Activated T-helper 2 cell treated with anti-CD3 and anti-CD28 coated beads, Interferon-gamma antibody, Interleukin-2, Interleukin-4, amounts not matched to agents 10 μg/mL and 5 μg/mL and 100 μg/mL, durations not matched to agents 14 hours and 24 hours and 36 hours (primary cell): ENCODE measurements at regions not wholly inside any gene's neighbourhood (a gene's known extent, or its start where the extent isn't known, plus 50 kb on each side); places are given as distances from the start of the nearest gene placed in this dataset.
"Not testable (repeated sequence)": the region's sequence is repeated elsewhere in the genome, so short reads cannot be mapped to it uniquely, and the experiment has no call there.

ENCODE experiments used
- DNase-seq: peaks from one replicate; pipeline ENCODE4 v3.0.0; 2021; ENCODE audit warnings: low spot score
- H3K27ac Mint-ChIP-seq: one replicate; pipeline ENCODE4 v1.8.0; 2021; ENCODE audit warnings: mixed read lengths
- H3K27me3 Mint-ChIP-seq: one replicate; pipeline ENCODE4 v1.8.0; 2021; ENCODE audit warnings: low read depth, mixed read lengths
- H3K36me3 Mint-ChIP-seq: one replicate; pipeline ENCODE4 v1.8.0; 2021; ENCODE audit warnings: low read depth, mixed read lengths
- H3K4me1 Mint-ChIP-seq: one replicate; pipeline ENCODE4 v1.8.0; 2021; ENCODE audit warnings: low read depth, mixed read lengths
- H3K4me3 Mint-ChIP-seq: one replicate; pipeline ENCODE4 v1.8.0; 2021; ENCODE audit warnings: low read depth, mild to moderate bottlenecking, moderate library complexity, mixed read lengths
- H3K9me3 Mint-ChIP-seq: one replicate; pipeline ENCODE4 v1.8.0; 2021; ENCODE audit warnings: mixed read lengths
- intact Hi-C: fragments of 100-400 bp; cut with micrococcal nuclease; formaldehyde crosslinking; loops from one replicate; pipeline ENCODE4 v1.15.1; 2023

DNA sequence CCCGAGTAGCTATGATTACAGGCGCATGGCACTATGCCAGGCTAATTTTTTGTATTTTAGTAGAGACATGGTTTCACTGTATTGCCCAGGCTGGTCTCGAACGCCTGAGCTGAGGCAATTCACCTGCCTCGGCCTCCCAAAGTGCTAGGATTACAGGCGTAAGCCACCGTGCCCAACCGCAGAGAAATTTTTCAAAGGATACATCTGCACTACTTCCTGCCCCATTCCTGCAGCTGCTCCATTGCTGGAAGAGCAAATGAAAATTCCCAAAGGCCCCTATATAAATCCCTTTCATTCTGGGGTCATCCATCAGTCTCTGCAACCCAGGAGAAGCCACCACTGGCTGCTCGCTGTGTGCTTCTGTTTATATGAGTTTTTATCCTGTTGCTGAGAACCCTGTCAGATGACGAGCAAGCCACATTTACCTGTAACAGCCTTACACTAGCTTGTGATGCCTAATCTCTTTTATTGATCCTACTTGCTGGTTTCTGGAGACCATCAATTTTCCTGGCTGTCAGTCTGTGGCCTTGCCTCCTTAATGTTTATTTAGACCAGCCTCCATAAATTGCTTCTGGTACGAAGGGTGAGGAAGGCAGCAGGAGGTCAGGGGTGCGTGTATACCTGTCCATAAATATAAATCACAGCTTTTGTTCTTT is 925.3 kb downstream of the TLE4 start:
- Mint-ChIP-seq H3K4me3 (no peak overlapping the region), H3K4me1 (no peaks in the 10 kb centered on the region), H3K27me3 (no peaks in the 10 kb centered on the region), H3K27ac (no peak overlapping the region), H3K36me3 (no peaks in the 10 kb centered on the region), H3K9me3 (peaks cover 10% of the 10 kb centered on the region)
- no peak for DNase-seq
- intact Hi-C loops = no loop called here

DNA sequence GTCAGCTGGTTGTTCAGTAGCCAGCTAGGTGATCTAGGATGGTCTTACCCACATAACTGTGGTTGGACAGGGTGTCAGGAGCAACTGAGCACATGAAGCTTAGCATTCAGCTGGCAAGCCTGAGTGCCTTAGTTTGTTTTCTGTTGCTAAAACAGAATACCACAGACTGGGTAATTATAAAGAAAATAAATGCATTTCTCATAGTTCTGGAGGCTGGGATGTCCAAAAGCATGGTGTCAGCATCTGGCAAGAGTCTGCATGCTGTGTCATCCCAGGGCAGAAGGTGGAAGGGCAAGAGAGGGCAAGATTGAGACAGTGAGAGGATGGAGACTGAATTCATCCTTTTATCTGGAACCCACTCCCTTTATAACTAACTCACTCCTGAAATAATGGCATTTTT is 921.5 kb downstream of the TLE4 start:
- Mint-ChIP-seq H3K27ac (no peak overlapping the region), H3K4me3 (no peak overlapping the region)

DNA sequence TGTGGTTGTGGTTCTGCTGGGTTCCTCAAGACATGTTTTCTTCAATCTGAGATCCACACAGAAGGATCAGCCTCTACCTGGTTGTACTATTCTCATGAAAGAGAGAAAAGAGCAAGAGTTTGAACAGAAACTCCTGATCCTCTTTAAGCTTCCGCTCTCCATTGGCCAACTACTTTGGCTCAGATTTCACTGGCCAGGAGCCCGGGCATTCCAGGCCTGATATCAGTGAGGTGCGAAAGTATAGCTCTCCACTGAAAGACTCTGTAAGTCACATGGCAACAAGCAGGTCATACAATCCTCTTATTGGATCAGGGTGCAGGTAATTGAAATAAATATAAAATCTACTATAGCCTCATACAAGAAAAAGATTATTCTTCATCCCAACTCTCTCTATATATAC is 920.5 kb downstream of the TLE4 start:
- no peak overlapping the region for H3K4me3 Mint-ChIP-seq
- intact Hi-C loops = no loop called here
- no peak overlapping the region for H3K27ac Mint-ChIP-seq
- no peaks in the 10 kb centered on the region for H3K27me3 Mint-ChIP-seq
- no peaks in the 10 kb centered on the region for H3K36me3 Mint-ChIP-seq
- H3K4me1 Mint-ChIP-seq = no peaks in the 10 kb centered on the region
- peaks cover 6% of the 10 kb centered on the region for H3K9me3 Mint-ChIP-seq
- DNase-seq = no peak

More for the DNA sequence above, 921.5 kb downstream of the TLE4 start:
- Mint-ChIP-seq H3K36me3 (no peaks in the 10 kb centered on the region), H3K27me3 (no peaks in the 10 kb centered on the region), H3K4me1 (no peaks in the 10 kb centered on the region), H3K9me3 (peaks cover 6% of the 10 kb centered on the region)
- no peak for DNase-seq
- intact Hi-C loops = no loop called here

DNA sequence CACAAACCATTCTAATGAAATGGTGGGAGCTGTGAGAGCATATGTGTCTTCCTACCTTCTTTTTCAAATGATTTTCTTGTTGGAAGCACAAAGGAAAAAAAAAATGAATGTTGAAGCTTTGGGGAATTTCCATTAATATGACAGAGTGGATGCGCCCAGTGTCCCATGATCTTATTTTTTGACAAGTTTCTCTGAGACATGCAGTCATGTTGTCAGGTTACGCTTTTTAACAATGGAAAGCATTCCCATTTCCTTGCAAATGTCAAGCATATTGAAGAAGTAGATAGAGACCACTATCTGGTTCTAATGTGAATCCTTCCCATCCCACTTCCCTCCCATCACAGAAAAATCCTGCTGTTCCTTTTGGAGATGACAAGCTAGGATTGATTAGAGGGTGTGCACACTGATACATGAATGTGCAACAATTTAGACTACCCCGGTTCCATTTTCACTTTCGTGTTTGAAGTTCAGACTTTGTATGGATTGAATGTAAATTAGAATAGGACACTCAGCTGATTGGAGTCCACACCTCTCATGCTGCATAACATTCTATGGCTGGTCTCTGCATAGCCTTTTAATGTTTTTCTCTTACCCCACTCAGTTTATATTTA is 919.4 kb downstream of the TLE4 start:
- H3K27ac Mint-ChIP-seq = no peak overlapping the region
- no peaks in the 10 kb centered on the region for H3K4me1 Mint-ChIP-seq
- H3K4me3 Mint-ChIP-seq = no peak overlapping the region
- H3K36me3 Mint-ChIP-seq = no peaks in the 10 kb centered on the region
- intact Hi-C loops = no loop called here
- no peaks in the 10 kb centered on the region for H3K27me3 Mint-ChIP-seq
- peaks cover 2% of the 10 kb centered on the region for H3K9me3 Mint-ChIP-seq
- no peak for DNase-seq

DNA sequence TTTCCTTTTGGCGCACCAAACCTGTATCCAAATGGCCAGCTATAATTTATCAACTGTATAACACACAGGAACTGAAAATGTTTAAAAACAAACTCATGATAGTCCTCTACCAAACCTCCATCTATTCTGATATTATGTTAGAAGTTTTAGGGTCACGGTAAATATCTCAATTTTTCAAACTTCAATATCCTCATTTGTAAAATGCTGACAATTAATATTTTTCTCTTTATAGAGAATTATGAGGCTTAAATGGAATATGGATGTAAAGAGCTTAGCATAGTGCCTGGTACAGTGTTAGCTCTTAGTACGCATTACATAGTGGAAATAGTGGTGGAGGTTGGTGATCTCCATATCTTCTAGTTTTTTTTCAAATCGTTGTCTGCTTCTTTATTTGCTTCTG is 917.6 kb downstream of the TLE4 start:
- Mint-ChIP-seq H3K27ac (no peak overlapping the region), H3K9me3 (peaks cover 3% of the 10 kb centered on the region), H3K27me3 (no peaks in the 10 kb centered on the region), H3K4me3 (no peak overlapping the region), H3K4me1 (no peaks in the 10 kb centered on the region), H3K36me3 (no peaks in the 10 kb centered on the region)
- no peak for DNase-seq
- intact Hi-C loops = no loop called here

DNA sequence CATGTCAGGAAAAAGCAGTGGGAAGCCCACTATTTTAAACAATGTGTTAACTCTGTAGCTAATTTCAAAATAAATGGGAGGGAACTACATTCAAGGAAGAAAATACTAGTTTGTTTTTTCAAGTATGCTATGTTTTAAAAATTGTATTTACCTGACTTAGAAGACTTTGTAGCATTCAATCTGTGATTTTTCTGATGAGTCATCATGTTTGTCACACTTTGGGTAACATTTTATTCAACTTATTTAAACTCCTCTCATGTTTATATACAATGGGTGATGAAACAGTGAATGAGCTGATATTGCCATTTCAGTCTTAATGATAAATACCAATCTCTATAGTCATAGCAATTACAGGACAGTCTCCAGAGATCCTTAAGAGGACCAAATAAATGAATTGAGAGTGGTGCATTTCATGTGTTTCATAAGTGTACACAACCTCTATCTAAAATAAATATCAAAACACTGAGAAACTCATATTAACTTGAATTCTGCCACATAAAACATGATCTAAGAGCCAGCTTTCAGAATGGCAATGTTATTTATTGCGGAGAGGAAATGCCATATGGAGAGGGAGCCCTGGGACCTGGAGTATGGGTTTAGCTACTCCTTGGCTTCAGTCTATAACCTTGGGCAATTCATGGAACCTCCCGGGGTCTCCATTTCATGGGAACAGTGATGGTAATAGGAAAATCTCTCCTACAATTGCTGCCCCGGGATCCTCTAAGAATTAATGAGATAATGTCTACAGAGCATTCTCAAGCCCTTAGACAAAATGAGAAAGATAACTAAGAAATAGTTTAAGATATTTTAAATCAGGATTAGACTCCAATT is 913.9 kb downstream of the TLE4 start:
- Mint-ChIP-seq H3K4me3 (no peak overlapping the region), H3K9me3 (peaks cover 25% of the 10 kb centered on the region), H3K36me3 (no peaks in the 10 kb centered on the region), H3K27me3 (no peaks in the 10 kb centered on the region), H3K27ac (no peak overlapping the region), H3K4me1 (no peaks in the 10 kb centered on the region)
- intact Hi-C loops = no loop called here
- no peak for DNase-seq

DNA sequence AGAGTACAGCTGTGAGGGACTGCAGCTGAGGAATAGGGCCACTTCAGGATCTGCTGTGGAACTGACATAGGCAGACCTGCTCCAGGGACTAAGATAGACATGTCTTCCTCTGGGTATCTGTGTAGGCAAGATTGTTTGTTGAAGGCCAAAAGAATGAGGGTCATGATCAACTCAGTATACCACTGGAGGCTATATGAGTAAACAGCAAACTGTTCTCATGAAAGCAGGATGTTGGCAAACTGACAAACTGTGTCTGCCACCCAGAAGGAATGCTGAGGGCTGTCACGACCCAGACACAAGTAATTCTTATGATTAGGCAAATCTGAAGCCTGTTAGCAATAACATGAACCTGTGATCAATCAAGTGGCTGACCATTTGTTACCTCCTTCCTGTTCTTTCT is 910.5 kb downstream of the TLE4 start:
- peaks cover 36% of the 10 kb centered on the region for H3K9me3 Mint-ChIP-seq
- H3K4me1 Mint-ChIP-seq, H3K36me3 Mint-ChIP-seq, H3K27me3 Mint-ChIP-seq, DNase-seq, intact Hi-C loops, H3K27ac Mint-ChIP-seq, H3K4me3 Mint-ChIP-seq: not testable (repeated sequence)

DNA sequence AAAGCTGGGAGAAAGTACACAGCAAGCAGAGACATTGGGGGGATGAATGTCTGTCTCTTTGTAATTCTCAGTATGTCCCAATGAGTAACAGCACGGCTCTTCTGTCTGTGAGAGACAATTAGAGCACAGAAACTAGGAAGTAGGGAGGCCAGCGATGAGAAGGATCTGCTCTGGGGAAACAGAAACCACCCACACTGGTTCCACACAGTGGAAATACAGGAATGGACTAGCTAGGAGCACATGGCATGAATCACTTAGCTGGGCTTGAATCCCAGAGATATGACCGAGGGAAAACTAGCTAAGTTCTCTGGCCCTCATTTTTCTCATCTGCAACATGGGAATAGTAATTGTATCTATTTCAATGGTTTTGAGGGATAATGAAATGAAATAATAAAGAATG is 895.9 kb downstream of the TLE4 start:
- H3K9me3 Mint-ChIP-seq = peaks cover 29% of the 10 kb centered on the region
- DNase-seq = no peak

DNA sequence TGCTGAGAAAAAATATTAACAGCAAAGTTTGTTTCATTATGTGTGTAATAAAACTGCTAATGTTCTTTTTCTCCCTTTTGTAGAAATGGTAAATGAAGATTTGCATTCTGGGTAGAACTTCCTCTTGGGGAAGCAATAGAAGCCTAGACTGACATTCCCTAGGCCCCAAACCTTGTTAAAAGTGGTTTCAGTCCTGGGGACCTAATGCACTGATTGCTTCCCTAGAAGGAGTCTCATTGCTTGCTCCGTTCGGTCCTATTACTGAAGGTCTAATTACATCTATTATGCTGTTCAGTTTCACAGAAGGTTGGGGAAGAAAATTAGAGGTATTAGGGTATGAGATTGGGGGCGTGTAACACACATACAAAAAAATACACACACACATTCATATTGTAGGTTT is 893.8 kb downstream of the TLE4 start:
- Mint-ChIP-seq H3K4me3 (no peak overlapping the region), H3K4me1 (no peaks in the 10 kb centered on the region), H3K9me3 (peaks cover 36% of the 10 kb centered on the region), H3K27ac (no peak overlapping the region), H3K36me3 (no peaks in the 10 kb centered on the region), H3K27me3 (no peaks in the 10 kb centered on the region)
- DNase-seq = no peak
- intact Hi-C loops = no loop called here

More for the DNA sequence above, 895.9 kb downstream of the TLE4 start:
- intact Hi-C loops = no loop called here
- Mint-ChIP-seq H3K4me1 (no peaks in the 10 kb centered on the region), H3K4me3 (no peak overlapping the region), H3K36me3 (no peaks in the 10 kb centered on the region), H3K27ac (no peak overlapping the region), H3K27me3 (no peaks in the 10 kb centered on the region)

DNA sequence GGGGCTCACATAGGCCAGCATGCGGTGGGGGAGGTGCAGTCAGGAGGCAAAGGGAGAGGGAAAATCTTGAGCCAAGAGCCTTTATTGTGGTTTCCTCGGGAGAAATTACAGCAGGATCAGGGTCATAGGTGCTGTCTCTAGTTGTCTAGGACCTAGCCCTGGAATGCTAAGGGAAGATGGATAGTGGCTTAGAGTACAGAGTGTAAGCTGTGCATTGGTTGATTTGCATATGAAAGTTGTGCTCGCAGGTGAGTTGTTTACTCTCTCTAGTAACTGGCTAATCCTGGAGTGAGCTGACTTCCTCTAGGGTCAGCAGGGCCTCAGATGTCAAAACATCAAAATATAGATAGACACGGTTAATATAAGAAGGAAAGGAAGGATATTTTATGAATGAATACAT is 877.7 kb downstream of the TLE4 start:
- H3K9me3 Mint-ChIP-seq = peaks cover 39% of the 10 kb centered on the region
- H3K36me3 Mint-ChIP-seq = no peaks in the 10 kb centered on the region
- no peaks in the 10 kb centered on the region for H3K27me3 Mint-ChIP-seq
- no peak overlapping the region for H3K27ac Mint-ChIP-seq
- intact Hi-C loops = no loop called here
- no peaks in the 10 kb centered on the region for H3K4me1 Mint-ChIP-seq
- H3K4me3 Mint-ChIP-seq = no peak overlapping the region
- no peak for DNase-seq

DNA sequence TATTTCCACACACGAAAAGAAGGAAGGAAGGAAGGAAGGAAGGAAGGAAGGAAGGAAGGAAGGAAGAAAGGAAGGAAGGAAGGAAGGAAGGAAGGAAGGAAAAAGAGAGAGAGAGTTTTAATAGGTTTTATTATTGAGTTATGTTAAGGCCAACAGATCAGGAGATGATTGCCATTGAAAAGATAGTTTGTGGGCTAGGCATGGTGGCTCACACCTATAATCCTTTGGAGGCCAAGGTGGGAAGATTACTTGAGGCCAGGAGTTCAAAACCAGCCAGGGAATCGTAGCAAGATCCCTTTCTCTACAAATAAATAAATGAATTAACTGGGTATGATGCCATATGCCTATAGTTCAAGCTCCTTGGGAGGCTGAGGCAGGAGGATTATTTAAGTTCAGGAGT is 877.2 kb downstream of the TLE4 start:
- Mint-ChIP-seq H3K36me3 (no peaks in the 10 kb centered on the region), H3K27me3 (no peaks in the 10 kb centered on the region), H3K27ac (no peak overlapping the region), H3K9me3 (peaks cover 34% of the 10 kb centered on the region), H3K4me3 (no peak overlapping the region), H3K4me1 (no peaks in the 10 kb centered on the region)
- intact Hi-C loops = no loop called here
- no peak for DNase-seq

DNA sequence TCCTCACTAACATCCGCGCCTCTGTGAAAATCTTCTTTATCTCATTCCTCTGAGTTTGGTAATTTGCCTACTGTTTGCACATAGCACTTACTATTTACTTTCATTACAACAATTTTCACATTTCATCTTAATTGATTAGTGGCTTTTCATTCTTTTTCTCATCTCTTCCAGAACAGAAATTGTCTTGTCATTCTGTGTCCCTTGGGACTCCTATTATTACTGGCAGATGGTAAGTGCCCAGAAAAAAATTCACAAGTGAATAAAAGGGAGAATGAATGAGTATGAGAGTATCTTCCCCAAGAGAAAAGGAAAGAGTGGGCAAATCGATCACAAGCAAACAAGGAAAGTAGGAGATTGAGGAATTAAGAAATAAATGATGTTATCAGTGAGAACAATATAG is 876.1 kb downstream of the TLE4 start:
- DNase-seq = no peak
- H3K27me3 Mint-ChIP-seq = no peaks in the 10 kb centered on the region
- H3K4me3 Mint-ChIP-seq = no peak overlapping the region
- no peaks in the 10 kb centered on the region for H3K36me3 Mint-ChIP-seq
- H3K27ac Mint-ChIP-seq = no peak overlapping the region
- no peaks in the 10 kb centered on the region for H3K4me1 Mint-ChIP-seq
- H3K9me3 Mint-ChIP-seq = peaks cover 30% of the 10 kb centered on the region
- intact Hi-C loops = no loop called here

DNA sequence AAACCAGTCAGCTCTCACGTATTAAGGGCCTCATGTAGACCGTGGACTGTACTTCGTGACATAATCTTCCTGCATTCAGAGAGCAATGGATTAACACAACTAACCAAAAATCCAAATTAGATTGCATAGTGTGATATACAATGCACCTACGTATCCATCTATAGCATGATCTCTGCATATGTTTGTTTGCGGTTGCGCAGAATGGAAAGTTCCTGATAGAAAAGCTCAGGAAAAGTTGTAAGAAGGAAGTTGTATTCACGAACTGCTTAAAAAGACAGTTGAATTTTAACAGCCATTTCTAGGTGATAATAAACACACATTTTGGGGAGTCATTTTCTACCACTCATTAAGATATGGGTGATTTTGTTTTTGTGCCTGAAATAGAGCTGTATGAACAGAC is 869.0 kb downstream of the TLE4 start:
- intact Hi-C loops = no loop called here
- H3K27me3 Mint-ChIP-seq = no peaks in the 10 kb centered on the region
- peaks cover 11% of the 10 kb centered on the region for H3K9me3 Mint-ChIP-seq
- no peak for DNase-seq
- H3K4me1 Mint-ChIP-seq = no peaks in the 10 kb centered on the region
- H3K36me3 Mint-ChIP-seq = no peaks in the 10 kb centered on the region
- no peak overlapping the region for H3K27ac Mint-ChIP-seq
- no peak overlapping the region for H3K4me3 Mint-ChIP-seq
